Large intestine (tissue), 3 donors: ENCODE measurements at regions not wholly inside any gene's neighbourhood (a gene's known extent, or its start where the extent isn't known, plus 50 kb on each side); places are given as distances from the start of the nearest gene placed in this dataset.

Source experiments
- DNase-seq, 2 donors: peaks; one replicate each; pipeline versions ENCODE4 v3.0.0 to v3.0.0-alpha.2; 2013
- H3K27ac ChIP-seq: one replicate; pipeline ENCODE4 v1.5.1; 2013; ENCODE audit warnings: low read length
- H3K27me3 ChIP-seq: 2 replicates; pipeline ENCODE4 v1.6.1; 2013; ENCODE audit warnings: low read length; ENCODE audit not compliant: control insufficient read depth, insufficient read depth
- H3K36me3 ChIP-seq: 2 replicates; pipeline ENCODE4 v1.6.1; 2013; ENCODE audit warnings: low read length; ENCODE audit not compliant: control insufficient read depth, insufficient read depth
- H3K4me1 ChIP-seq: one replicate; pipeline ENCODE4 v1.6.1; 2013; ENCODE audit warnings: low read length; ENCODE audit not compliant: control insufficient read depth, insufficient read depth
- H3K4me3 ChIP-seq: one replicate; pipeline ENCODE4 v1.5.1; 2013; ENCODE audit warnings: low read length
- H3K9me3 ChIP-seq: one replicate; pipeline ENCODE4 v1.6.1; 2013; ENCODE audit warnings: mild to moderate bottlenecking, low read depth, low read length, moderate library complexity; ENCODE audit not compliant: control insufficient read depth
- WGBS: methylation state at CpG from one replicate; pipeline ENCODE4 v1.1.5; 2013; ENCODE audit warnings: low lambda C conversion rate; ENCODE audit not compliant: insufficient coverage; 5-methylcytosine and 5-hydroxymethylcytosine counted together

DNA sequence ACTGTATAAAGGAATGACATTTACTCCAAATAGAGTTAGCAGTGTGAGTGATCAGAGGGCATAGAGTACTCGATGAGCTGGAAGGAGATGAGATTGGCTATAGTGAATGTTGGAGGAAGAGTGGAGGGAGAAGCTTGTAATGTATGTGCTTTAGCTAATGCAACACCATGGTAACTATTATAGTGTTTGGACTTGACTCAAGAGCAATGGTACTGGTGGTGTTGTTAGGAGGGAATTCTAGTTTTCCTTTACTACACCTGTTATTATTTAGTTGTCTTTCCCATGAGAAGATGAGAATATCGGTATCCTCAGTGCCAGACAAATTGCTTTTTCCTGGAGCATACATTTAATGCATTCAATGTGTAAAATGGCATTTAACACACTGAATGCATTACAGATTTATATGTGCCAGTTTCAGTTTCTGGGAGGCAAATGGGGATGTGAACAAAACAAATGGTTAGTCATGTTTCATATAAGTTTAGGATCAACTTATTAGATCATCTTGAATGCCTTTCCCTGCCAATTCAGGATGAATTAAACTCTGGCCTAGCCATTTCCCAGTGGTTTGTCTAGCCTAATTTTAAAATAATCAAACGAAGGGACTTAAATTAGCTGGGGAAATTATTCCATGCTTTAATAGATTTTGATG is 291.1 kb upstream of the ADAMTS5 start:
- Histone ChIP-seq H3K4me1 (no peaks in the 10 kb centered on the region), H3K4me3 (no peak overlapping the region), H3K27ac (no peak overlapping the region), H3K36me3 (no peaks in the 10 kb centered on the region), H3K9me3 (no peaks in the 10 kb centered on the region), H3K27me3 (no peaks in the 10 kb centered on the region)
- no peak for DNase-seq
- 0% methylated on average over 1 of the region's 3 CpGs for WGBS

DNA sequence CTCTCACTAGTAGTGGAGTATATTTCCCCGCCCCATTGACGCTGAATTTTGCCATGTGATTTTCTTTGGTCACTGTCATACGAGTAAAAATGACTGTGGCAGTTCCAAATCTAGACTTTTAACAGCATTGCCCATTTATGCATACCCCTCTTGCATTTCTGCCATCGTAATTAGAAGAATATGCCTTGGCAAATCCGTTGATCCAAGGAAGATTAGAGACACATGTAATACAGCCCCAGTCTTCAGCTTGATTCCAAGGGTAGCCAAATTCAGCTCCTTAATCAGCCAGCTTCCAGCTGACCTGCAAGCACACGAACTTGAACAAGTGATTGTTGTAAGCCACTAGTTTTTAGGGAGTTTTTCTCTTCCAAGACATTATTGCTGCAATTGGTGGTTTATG is 290.3 kb upstream of the ADAMTS5 start:
- Histone ChIP-seq H3K4me3 (no peak overlapping the region), H3K27ac (no peak overlapping the region), H3K9me3 (no peaks in the 10 kb centered on the region), H3K27me3 (no peaks in the 10 kb centered on the region), H3K36me3 (no peaks in the 10 kb centered on the region), H3K4me1 (no peaks in the 10 kb centered on the region)
- no peak for DNase-seq
- WGBS: 60% methylated on average over 1 of the region's 6 CpGs

DNA sequence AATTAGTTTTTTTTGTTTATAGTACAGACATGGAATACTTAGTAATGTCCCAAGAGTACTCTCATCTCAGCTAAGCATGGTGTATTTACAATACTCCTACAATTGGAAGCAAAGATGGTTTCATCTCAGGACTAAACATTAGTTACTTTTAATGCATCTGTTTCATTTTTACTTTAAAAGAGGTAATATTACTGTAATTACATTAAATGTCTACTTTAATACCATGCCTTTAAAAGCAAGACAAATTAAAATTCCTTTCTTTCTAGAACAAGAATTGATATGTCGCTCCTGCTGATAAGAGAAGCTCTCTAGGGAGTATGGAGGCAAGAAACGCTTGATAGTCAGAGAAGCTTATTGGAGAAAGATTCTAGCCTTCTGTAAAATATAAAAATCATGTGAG is 284.9 kb upstream of the ADAMTS5 start:
- Histone ChIP-seq H3K9me3 (no peaks in the 10 kb centered on the region), H3K4me1 (no peaks in the 10 kb centered on the region), H3K4me3 (no peak overlapping the region), H3K27me3 (no peaks in the 10 kb centered on the region), H3K36me3 (no peaks in the 10 kb centered on the region), H3K27ac (no peak overlapping the region)
- no peak for DNase-seq
- WGBS: 81% methylated on average over 2 of the region's 2 CpGs

DNA sequence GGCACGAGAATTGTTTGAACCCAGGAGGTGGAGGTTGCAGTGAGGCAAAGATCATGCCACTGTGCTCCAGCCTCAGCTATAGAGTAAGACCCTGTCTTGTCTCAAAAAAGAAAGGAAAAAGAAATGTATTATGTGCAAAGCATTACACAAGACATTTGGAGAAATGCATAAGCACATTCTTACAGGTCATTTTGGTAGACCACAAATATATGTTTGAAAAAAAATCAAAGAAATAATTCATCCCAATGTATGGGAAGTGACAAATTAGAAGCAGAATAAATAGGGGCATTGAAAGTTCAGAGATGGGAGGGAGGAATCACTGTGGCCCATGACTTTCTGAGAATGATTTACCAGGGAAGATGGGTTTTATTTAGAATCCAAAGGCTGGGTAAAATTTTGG is 283.5 kb upstream of the ADAMTS5 start:
- Histone ChIP-seq H3K4me1 (no peaks in the 10 kb centered on the region), H3K36me3 (no peaks in the 10 kb centered on the region), H3K9me3 (no peaks in the 10 kb centered on the region), H3K27ac (no peak overlapping the region), H3K27me3 (no peaks in the 10 kb centered on the region), H3K4me3 (no peak overlapping the region)
- WGBS: no CpG with 5 or more reads among the region's 1 CpG
- no peak for DNase-seq

DNA sequence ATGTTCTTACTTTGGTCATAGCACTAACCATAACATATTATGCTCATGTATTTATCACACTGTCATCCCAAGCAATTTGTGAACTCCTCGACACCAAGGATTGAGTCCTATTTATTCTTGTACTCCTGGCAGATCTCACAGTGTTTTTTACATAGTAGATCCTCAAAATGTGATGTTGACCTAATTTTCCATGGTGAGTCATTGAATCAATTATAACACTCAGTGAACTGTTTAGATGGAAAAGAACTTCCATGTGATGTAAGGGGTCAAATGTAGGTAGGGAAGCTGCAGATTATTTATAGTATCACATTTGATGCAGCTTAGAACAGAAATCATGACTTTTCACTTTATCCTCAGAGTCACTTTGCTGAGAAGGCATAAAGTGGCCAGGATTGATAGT is 281.9 kb upstream of the ADAMTS5 start:
- 63% methylated on average over 1 of the region's 1 CpG for WGBS
- Histone ChIP-seq H3K9me3 (no peaks in the 10 kb centered on the region), H3K27ac (no peak overlapping the region), H3K4me3 (no peak overlapping the region), H3K36me3 (no peaks in the 10 kb centered on the region), H3K27me3 (no peaks in the 10 kb centered on the region), H3K4me1 (no peaks in the 10 kb centered on the region)
- peak in 1 of 2 donors; percentile 3 for DNase-seq

GRCh38 chr21:27246741-27247140 is 279.9 kb upstream of the ADAMTS5 start:
- Histone ChIP-seq H3K36me3 (no peaks in the 10 kb centered on the region), H3K4me1 (no peaks in the 10 kb centered on the region), H3K27me3 (no peaks in the 10 kb centered on the region), H3K9me3 (no peaks in the 10 kb centered on the region), H3K4me3 (no peak overlapping the region), H3K27ac (no peak overlapping the region)
- WGBS: 81% methylated on average over 3 of the region's 5 CpGs
- DNase-seq: no peak

DNA sequence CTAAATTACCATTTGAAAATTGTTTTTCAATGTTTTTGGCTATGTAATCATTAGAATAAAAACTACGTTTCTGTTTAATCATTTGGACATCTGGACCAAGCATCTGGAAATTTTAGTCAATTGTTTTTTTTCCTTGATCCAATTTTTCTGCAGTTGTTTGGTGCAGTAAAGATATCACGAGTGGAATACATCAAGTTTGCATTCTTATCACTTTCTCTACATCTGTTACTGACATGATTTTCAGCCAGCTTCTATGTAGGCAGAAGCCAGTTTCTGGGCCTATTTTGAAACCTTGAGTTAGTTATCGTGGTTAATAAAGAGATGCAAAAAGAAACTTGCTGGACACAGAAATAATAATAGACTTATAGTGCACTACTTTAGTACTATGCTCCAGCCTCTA is 277.9 kb upstream of the ADAMTS5 start:
- no peak for DNase-seq
- H3K4me3 ChIP-seq: no peak overlapping the region
- no peaks in the 10 kb centered on the region for H3K36me3 ChIP-seq
- H3K4me1 ChIP-seq: no peaks in the 10 kb centered on the region
- no peaks in the 10 kb centered on the region for H3K9me3 ChIP-seq
- 80% methylated on average over 3 of the region's 3 CpGs for WGBS
- no peak overlapping the region for H3K27ac ChIP-seq
- no peaks in the 10 kb centered on the region for H3K27me3 ChIP-seq

GRCh38 chr21:27244352-27244751 is 277.5 kb upstream of the ADAMTS5 start:
- Histone ChIP-seq H3K36me3 (no peaks in the 10 kb centered on the region), H3K27me3 (no peaks in the 10 kb centered on the region), H3K9me3 (no peaks in the 10 kb centered on the region), H3K27ac (no peak overlapping the region), H3K4me1 (no peaks in the 10 kb centered on the region), H3K4me3 (no peak overlapping the region)
- 93% methylated on average over 2 of the region's 2 CpGs for whole genome bisulfite sequencing
- no peak for DNase-seq

- Histone ChIP-seq H3K27me3 (no peaks in the 10 kb centered on the region), H3K4me1 (no peaks in the 10 kb centered on the region), H3K27ac (no peak overlapping the region), H3K36me3 (no peaks in the 10 kb centered on the region), H3K9me3 (no peaks in the 10 kb centered on the region), H3K4me3 (no peak overlapping the region)
- WGBS: 88% methylated on average over 2 of the region's 2 CpGs
- no peak for DNase-seq
Observed at GRCh38 chr21:27240839-27241238, 274.0 kb upstream of the ADAMTS5 start.

- no peaks in the 10 kb centered on the region for H3K9me3 ChIP-seq
- no peaks in the 10 kb centered on the region for H3K36me3 ChIP-seq
- WGBS: 80% methylated on average over 1 of the region's 2 CpGs
- H3K27me3 ChIP-seq: no peaks in the 10 kb centered on the region
- no peaks in the 10 kb centered on the region for H3K4me1 ChIP-seq
- no peak overlapping the region for H3K4me3 ChIP-seq
- H3K27ac ChIP-seq: no peak overlapping the region
- no peak for DNase-seq
Observed at GRCh38 chr21:27233514-27234115, 266.7 kb upstream of the ADAMTS5 start.

- Histone ChIP-seq H3K9me3 (no peaks in the 10 kb centered on the region), H3K4me1 (no peaks in the 10 kb centered on the region), H3K4me3 (no peak overlapping the region), H3K36me3 (no peaks in the 10 kb centered on the region), H3K27me3 (no peaks in the 10 kb centered on the region), H3K27ac (no peak overlapping the region)
- DNase-seq: no peak
- WGBS: 100% methylated on average over 1 of the region's 2 CpGs
Observed at GRCh38 chr21:27225940-27226339, 259.1 kb upstream of the ADAMTS5 start.
